ENCODE measurements at regions not wholly inside any gene's neighbourhood (a gene's known extent, or its start where the extent isn't known, plus 50 kb on each side); places are given as distances from the start of the nearest gene placed in this dataset.

- TF ChIP-seq, protein P1, sequence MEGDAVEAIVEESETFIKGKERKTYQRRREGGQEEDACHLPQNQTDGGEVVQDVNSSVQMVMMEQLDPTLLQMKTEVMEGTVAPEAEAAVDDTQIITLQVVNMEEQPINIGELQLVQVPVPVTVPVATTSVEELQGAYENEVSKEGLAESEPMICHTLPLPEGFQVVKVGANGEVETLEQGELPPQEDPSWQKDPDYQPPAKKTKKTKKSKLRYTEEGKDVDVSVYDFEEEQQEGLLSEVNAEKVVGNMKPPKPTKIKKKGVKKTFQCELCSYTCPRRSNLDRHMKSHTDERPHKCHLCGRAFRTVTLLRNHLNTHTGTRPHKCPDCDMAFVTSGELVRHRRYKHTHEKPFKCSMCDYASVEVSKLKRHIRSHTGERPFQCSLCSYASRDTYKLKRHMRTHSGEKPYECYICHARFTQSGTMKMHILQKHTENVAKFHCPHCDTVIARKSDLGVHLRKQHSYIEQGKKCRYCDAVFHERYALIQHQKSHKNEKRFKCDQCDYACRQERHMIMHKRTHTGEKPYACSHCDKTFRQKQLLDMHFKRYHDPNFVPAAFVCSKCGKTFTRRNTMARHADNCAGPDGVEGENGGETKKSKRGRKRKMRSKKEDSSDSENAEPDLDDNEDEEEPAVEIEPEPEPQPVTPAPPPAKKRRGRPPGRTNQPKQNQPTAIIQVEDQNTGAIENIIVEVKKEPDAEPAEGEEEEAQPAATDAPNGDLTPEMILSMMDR (conservative IDR thresholded peaks at IDR 0.05; ENCODE audit: low read length), result no peak
- no peak for TF ChIP-seq EZH2phosphoT487 (IDR thresholded peaks at IDR 0.05; ENCODE audit: borderline replicate concordance)
Measured at GRCh38 chr4:107203733-107204132, 167.6 kb upstream of the DKK2 start.

Measured in Loucy (cell line).